CD4-positive, alpha-beta T cell treated with Interleukin-2 at 100 ng/mL for 4 hours (primary cell): ENCODE measurements at regions not wholly inside any gene's neighbourhood (a gene's known extent, or its start where the extent isn't known, plus 50 kb on each side); places are given as distances from the start of the nearest gene placed in this dataset.

Source experiments
- DNase-seq: peaks from one replicate; pipeline ENCODE4 v3.0.0-alpha.2; 2020; ENCODE audit warnings: low spot score

- DNase-seq = no peak
Observed at GRCh38 chr2:234438305-234438977, 58.4 kb downstream of the ARL4C start.

- no peak for DNase-seq
Observed at GRCh38 chr2:234437642-234438304, 59.1 kb downstream of the ARL4C start.

- no peak for DNase-seq
Observed at GRCh38 chr2:234436482-234436837, 60.4 kb downstream of the ARL4C start.

DNA sequence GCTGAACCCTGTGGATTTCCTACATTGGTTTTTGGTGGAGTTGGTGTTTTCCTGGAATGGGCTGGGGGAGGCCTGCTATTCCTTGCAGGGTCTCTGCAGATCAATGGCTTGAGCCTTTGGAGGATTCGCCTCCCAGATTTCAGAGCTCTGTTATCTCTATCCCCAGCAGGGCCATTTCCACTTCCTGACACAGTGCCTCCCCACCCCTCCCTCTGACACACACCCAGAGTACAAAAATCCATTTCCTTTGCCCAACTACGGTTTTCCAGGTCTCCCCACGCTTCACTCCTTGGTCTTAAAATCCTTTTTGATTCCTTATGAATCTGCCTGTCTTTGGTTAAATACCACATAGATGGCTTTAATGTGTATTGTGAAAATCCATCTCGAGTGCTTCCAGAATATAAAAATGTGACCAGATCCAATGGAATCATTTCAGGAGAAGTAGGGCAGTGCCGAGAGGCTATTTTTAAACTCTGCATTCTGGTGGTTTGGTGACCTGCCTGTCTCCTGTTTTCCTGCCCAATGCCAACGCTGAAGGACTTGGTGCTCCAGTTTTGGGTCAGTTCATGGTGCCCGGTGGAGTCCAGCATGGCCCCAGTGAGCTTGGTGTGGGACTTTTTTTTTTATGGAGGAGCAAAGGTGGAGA is 60.9 kb downstream of the ARL4C start:
- DNase-seq = no peak

DNA sequence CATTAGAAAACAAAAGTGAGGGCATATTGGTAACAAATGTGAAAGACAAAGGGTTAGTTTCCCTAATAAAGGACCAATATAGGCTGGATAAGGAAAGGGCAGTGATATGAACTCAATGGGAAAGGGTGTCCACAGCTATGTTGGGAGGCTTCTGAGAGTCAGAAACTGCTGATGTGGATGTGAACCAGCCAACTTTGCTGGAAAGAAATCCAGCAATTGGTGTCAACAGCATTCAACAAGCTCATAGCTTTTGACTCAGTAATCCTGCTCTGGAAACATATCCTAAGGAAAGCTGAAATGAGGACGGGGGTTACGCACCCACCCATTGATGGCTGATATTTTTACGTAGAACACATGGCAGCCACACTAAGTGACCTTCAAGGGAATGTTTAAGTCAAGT is 63.7 kb downstream of the ARL4C start:
- DNase-seq = no peak

- DNase-seq = no peak
Observed at GRCh38 chr2:234430871-234431270, 66.0 kb downstream of the ARL4C start.

- no peak for DNase-seq
Observed at GRCh38 chr2:234429265-234429664, 67.6 kb downstream of the ARL4C start.

DNA sequence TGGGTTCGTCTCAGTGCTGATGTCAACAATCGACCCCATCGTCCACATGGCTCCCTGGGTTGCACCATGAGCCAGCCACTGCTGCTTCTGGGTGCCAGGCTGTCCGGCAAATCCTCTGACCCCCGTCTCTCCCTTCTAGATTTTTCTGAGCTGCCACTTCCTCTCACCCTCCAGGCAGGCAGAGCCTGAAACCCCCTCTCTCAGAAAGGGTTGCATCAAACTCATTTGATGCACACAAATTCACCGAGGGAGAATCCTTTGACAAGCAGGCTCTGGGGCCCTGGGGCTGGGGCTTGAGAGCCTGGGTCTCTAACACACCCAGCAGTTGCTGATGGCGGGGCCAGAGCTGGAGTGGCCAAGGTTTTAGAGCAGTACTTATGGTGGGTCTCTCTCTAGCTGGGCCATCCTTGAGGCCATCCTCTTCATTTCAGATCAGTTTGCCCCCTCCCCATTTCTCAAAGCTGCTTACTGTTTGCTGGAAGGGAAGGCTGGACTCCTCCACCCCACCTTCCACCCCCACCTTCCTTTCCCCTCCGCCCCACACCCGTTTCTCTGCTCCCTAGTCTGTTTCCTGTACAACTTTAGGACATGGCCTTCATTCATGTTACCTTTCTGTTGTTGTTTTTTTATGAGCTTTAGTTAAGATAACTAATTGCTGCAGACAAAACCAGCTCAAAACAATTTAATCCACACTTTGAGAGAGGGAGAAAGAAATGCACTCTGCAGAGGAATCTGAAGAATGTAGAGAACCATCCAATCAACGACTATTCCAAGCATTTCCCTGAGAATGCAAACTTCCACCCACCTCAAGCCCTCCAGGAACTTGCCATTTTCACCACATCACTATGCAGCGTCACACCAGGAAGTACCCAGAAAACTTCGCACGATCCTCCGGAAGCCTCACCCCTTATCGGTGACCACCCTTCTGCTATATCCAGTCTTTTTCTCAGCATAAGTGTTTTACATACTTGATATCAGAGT is 69.5 kb downstream of the ARL4C start:
- DNase-seq = peak; percentile 32

DNA sequence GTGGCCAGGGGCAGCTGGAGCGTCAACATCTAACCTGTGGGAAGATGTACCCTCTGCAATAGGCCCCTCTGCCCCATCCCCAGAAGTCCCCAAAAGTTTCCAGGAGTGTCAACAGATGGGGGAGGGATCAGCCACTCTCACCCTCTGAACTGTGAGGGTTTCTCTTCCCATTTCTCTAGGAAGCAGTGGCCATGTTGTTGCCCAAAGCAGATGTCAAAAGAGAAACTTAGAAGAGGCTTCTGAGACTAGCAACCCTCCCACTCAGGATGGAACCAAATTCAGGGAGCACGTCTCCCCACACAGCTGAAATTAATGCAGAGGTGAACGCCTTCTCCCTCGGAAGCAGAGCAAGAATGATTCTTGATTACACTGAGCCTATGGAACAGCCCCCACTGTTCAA is 70.3 kb downstream of the ARL4C start:
- no peak for DNase-seq

DNA sequence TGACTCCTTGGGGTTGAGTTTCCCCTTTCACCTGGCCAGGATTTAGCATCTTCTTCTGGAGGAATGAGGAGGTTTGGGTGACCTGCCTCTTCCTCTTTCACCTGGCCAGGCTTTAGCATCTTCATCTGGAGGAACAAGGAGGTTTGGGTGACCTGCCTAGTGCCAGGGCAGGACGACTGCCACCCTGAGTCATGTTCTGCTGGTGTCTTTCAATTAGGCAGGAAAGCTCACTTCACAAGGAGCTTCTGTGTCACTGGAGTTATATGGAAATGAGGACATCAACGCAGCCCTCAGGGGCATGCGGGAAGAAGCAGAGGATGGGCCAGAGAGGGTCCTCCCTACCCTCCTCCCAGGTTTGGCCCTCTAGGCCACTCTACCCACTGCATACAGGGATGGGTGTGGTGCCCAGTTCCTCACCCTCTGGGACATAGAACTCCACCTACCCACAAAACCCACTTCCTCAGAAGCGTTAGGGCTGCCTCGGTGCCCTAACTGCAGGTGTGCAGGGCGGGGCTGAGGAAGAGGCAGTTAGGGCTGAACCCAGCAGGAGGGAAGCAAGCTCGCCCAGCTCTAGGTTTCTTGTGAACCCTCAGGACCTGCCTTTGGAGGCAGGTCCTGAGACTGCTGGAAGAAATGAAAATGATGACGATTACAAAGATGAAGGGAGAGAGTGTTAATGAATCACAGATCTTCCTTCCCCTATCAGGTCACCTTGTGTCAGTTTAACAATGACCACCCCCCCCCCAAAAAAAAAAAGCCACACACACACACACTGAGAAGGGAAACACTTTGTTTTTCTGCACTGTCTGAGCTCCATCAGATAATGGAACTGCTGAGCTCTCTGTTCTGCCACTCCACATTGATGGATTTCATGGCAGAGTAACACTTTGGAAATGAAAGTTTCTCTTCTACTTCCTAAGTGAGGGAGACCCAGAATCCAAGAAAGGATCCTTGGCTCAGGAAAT is 71.0 kb downstream of the ARL4C start:
- DNase-seq = peak; percentile 86

DNA sequence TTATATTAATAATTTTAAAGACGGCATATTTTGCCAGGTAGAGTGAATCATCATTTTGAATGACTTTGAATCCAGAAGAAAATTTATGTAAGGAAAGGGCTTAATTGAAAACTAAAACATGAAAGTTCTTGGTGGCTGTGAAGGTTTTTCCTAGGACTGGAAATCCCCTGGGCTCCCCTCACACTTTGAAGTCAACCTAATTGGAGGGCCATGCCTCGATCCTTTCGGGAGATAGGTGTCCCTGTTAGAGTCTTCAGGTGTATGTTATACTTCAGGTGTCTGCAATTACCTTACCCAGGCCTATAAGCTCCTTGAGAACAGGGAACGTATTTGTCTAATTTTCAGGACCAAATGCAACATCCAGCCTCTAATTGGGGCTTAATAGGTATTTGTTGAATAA is 73.0 kb downstream of the ARL4C start:
- DNase-seq = no peak

DNA sequence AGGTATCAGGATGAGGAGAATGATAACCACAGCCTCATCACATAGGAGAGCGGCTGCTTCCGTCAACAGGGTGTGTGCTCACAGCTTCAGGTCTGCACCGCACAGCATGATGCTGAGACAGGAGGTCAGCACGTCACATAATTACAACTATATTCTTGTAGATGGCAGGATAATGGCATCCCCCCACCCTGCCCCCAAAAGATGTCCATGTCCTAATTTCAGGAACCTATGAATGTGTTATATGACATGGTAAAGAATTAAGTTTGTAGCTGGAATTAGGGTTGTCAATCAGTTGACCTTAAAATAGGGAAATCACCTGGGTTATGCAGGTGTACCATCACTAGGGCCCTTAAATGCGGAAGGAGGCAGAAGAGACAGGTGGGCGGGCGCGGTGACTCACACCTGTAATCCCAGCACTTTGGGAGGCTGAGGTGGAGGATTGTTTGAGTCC is 73.9 kb downstream of the ARL4C start:
- peak; percentile 71 for DNase-seq

DNA sequence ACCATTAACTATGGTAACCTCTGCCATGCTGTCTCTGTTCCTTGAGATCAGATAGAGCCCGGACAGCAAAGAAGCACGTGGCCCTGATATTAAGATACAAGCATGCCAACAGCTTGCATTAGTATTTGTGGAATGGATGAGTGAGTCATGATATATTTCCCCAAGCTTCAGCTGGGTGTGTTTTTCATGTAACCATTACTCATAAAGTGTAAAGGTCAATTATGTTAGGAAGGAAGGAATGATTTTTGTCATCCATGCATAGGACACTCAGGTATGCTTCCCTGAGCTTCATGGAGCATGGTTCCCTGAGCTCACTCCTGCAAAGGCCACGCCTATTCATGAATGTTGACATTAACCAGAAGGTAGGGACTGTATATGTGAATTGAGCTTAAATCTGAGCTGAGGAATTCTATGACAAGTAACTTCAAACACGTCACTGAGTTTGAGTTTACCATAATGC is 74.6 kb downstream of the ARL4C start:
- DNase-seq = peak; percentile 80

DNA sequence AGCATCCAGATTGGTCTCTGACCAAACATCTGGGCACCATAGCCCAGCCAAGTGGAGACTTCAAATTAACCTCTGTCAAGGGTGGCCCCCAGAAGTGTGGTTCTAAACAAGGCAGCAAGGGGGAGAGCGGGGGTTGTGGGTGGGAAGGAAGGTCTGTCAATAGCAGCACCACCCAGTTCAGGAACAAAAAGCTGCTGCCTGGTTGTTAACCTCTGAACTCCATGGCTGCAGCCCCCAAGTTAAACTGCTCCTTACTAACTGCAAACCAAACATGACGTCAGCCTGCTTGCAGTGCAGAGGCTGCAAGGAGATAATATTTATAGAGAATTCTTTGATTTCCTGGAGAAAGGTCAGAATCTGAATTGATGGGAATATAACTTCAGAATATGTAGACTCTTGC is 76.5 kb downstream of the ARL4C start:
- no peak for DNase-seq

GRCh38 chr2:234419726-234420125 is 77.2 kb downstream of the ARL4C start:
- DNase-seq = no peak

- DNase-seq = no peak
Observed at GRCh38 chr2:234415706-234416105, 81.2 kb downstream of the ARL4C start.

DNA sequence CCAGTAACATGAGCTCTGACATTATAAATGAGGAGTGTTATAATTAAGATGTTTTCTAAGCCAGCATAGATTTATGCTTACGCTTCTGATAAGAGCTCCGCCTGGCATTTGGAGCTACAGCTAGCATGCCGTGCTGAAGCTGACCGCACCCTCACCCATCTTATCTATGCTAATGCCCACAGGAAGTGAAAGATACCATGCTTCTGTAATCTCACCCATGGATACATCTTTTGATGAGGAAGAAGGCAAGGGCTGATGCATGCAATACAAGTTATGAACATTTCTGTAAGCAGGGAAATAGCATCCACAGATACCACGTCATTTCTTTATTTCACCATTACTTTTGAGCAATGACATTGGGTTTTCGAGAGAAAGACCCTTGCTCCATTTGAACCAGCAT is 82.3 kb downstream of the ARL4C start:
- no peak for DNase-seq

GRCh38 chr2:234412726-234413125 is 84.2 kb downstream of the ARL4C start:
- DNase-seq = no peak

DNA sequence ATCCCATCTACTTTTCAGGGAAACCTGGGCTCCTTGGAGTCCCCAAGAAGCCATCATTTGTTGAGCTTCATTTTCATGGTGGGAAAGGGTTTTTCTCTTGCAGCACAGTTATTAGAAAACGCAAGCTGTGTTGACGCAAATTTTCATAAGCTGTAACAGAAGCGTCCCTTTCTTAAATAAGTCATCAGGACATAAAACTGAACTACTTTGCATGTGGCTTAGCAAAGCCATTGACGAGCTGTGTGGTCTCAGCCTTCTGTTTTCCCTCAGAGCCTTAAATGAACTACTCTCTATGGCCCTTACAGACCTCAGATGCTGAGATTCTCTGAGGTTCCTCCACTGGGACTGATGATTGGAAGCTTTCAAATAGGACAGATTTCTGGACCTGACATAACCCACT is 85.1 kb downstream of the ARL4C start:
- no peak for DNase-seq

DNA sequence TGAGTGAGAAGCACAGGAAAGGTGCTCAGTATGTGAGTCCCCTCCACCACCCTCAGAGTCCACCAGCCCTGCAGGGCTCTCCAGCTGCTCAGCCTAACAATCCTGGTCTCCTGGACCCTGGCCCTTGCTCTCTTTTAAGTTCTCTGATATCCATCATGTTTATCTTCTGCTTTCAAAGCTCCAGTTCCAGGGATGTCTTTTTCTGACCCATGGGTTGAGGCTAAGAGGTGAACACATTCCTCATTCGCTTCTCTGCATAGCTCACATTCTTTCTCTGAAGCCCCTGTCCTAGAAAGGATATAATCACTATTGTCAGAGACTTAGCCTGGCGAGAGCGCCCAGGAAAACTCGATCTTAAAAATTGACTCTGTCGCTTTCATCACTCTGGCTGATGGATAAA is 86.4 kb downstream of the ARL4C start:
- DNase-seq = no peak

- no peak for DNase-seq
Observed at GRCh38 chr2:234409590-234409989, 87.3 kb downstream of the ARL4C start.
